GM10248 (cell line): ENCODE measurements at regions not wholly inside any gene's neighbourhood (a gene's known extent, or its start where the extent isn't known, plus 50 kb on each side); places are given as distances from the start of the nearest gene placed in this dataset.

ENCODE experiments used
- CTCF ChIA-PET: fragments of 300-600 bp; sonication (Branson Sonifier 250); formaldehyde crosslinking; extraction: SDS; loops from one replicate; lab custom pipeline; 2021; ENCODE audit warnings: antibody characterized with exemption; lab: Yijun Ruan, JAX
- POLR2A ChIA-PET: fragments of 350-650 bp; sonication (Branson Sonifier 250); formaldehyde crosslinking; extraction: SDS; loops from one replicate; lab custom pipeline; 2020; ENCODE audit warnings: antibody characterized with exemption; lab: Yijun Ruan, JAX
- DNase-seq: peaks from one replicate; pipeline ENCODE4 v3.0.0; 2012; ENCODE audit errors: extremely low spot score
- TF ChIP-seq, protein P1 (sequence below): IDR thresholded peaks from 2 replicates; pipeline ENCODE4 v1.5.1; 2012; ENCODE audit warnings: mild to moderate bottlenecking, low read depth; ENCODE audit errors: extremely low read depth, missing control alignments, control extremely low read depth

DNA sequence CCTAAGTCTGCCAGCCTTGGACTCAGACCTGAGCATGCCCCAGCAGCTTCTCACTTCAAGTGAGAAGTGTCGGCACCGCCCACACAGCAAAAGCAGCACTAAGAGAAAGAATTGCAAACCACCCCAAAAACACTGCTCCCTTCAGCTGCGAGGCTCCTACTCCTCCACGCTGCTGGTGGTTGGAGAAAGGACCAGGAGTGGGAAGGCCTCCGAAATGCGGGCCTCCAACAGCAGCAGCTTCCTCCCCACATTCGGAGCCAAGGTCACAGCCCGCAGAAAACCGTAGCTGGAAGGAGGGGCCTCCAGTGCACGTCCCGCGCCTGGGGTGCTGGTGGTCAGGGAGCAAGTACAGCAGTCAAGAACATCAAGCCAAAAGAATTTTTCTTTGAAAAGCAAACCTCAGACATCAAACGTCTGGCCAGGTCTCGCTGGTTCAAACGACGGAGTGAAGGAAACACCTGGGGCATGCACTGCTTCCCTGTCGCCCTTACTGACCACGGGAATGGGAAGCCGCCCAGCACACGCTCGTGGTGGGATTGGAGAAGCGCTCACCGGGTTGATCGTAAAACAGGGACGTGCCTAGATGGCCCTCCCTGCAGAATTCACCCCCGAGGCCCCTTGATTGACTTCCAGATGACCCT, 185.6 kb upstream of the CST7 start:
- DNase-seq = no peak
- TF ChIP-seq, protein P1, sequence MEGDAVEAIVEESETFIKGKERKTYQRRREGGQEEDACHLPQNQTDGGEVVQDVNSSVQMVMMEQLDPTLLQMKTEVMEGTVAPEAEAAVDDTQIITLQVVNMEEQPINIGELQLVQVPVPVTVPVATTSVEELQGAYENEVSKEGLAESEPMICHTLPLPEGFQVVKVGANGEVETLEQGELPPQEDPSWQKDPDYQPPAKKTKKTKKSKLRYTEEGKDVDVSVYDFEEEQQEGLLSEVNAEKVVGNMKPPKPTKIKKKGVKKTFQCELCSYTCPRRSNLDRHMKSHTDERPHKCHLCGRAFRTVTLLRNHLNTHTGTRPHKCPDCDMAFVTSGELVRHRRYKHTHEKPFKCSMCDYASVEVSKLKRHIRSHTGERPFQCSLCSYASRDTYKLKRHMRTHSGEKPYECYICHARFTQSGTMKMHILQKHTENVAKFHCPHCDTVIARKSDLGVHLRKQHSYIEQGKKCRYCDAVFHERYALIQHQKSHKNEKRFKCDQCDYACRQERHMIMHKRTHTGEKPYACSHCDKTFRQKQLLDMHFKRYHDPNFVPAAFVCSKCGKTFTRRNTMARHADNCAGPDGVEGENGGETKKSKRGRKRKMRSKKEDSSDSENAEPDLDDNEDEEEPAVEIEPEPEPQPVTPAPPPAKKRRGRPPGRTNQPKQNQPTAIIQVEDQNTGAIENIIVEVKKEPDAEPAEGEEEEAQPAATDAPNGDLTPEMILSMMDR = no peak

DNA sequence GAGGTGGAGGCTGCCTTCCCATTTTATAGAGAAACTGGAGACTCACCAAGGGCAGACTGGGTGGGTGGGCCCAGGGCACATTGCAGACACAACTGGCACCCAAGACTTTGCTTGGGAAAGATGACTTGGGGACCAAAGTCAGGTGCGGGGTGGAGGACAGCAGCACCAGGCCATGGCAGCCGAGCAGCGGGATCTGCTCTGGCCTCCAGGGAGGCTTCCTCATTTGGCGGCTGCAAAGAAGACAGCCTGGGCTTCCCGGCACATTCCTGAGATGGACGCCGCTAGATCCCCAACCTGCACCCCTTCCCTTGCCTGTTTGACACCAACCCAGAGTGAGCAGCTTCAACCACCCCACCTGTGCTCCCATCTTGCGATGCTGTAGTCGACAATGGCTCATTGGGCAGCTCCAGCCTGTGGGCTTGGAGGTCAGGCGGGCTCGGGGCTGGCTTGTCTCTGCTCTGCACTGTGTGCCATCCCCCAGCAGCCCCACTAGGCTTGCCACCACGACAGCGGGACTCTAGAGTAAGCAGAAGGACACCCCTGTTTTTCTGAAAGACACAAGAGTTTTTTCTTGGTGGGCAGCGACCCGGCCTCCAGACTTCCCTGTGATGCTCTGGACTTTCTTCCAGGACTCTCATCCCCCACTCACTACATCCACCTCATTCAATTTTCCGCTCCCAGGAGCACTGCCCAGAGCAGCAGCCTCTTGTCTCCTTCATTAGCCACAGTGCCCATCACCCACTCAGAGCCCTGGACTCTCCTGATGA, 184.9 kb upstream of the CST7 start:
- ChIA-PET POLR2A (no interaction called here), CTCF (no interaction called here)
- no peak for DNase-seq
- TF ChIP-seq, protein P1 = no peak

More for the DNA sequence above, 185.6 kb upstream of the CST7 start:
- ChIA-PET POLR2A (no interaction called here), CTCF (interaction anchor here (1.4 kb wide), 1 partner anchor 8 kb away, joined by 3 read pairs; no protein-coding TSS in a partner anchor)

DNA sequence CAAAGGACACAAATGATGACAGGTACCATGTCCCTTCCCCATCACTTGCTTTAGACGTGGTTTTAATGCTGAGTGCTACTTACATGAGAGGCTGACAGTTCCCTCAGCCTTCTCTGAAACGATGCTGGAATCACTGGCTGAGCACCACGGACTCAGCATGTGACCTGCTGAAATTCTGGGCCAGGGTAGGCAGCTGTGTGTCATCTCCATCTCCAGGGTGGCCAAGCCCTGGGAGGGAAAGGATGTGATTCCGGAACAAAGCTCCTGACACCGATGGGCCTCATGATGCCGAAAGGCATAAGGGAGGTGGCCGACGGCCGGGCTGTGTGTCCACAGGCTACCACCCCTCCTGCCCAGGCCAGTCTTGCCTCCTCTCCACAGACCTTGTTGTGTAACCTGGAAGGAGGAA, 184.3 kb upstream of the CST7 start:
- TF ChIP-seq, protein P1 = no peak
- POLR2A ChIA-PET = no interaction called here
- CTCF ChIA-PET = no interaction called here
- DNase-seq = no peak

DNA sequence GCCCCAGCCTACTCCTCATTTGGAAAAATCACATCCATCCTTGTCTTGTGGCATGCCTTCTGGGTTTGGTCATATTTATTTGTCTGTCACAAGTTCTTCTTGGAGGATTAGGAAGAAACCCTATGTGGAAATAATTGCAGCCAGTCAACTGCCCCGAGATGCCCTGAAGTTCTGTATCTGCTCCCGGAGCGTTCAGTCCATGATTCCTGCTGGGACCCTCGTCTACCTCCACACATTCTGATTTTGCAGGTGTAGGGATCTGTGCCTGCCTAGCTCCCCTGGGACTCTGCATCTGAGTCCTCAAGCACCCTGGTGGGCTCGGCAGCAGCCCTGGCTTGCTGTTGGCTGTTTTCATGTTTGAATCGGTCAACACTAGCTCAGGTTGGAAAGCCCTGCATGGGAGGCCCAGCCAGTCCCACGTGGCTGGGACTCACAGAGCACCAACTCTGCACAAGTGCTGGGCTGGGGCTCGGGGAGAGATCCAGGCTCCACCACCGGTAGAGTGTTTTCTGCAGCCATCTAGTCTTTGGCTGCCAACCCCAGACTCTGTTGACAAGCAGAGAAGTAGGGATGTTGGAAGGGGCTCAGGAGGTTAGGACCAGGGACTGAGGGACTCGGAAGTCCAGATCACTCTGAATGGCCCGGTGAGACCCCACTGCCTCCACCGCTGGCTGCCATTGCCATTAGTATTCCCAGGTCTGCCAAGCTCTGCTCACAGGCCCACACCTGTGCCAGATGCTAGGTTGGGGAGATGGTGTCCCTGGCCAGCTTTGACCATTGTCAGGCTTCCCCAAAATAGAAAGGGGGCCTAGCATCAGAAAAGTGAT, 183.5 kb upstream of the CST7 start:
- TF ChIP-seq, protein P1 = no peak
- DNase-seq = no peak
- CTCF ChIA-PET = no interaction called here
- POLR2A ChIA-PET = no interaction called here

DNA sequence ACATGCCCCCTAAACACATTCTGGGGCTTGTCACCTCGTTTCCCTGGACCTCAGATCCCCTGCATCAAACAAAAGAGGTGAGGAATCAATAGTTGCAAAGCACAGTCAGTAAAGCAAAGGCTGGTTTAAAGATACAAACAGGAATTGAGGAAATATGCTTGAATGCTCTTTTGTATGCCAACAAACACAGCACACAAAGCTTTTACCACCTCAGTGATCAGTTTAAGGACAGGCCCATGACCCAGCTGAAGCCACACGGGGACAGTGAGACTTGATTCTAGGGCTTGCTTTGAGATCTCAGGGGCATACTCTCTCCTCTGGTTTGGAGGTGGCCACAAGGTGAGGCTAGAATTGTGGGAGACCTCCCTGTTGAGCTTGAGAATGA, 182.9 kb upstream of the CST7 start:
- POLR2A ChIA-PET = no interaction called here
- TF ChIP-seq, protein P1 = no peak

More for the DNA sequence above, 182.9 kb upstream of the CST7 start:
- no peak for DNase-seq
- CTCF ChIA-PET = no interaction called here
